ENCODE measurements at regions not wholly inside any gene's neighbourhood (a gene's known extent, or its start where the extent isn't known, plus 50 kb on each side); places are given as distances from the start of the nearest gene placed in this dataset.
A peak's percentile ranks its signal among the peaks of the same experiment; 100 is the strongest.
"Not testable (repeated sequence)": the region's sequence is repeated elsewhere in the genome, so short reads cannot be mapped to it uniquely, and the experiment has no call there.

- DNase-seq: no peak
These were observed 90.1 kb upstream of the CPSF6 start for GRCh38 chr12:69149270-69149669.

DNA sequence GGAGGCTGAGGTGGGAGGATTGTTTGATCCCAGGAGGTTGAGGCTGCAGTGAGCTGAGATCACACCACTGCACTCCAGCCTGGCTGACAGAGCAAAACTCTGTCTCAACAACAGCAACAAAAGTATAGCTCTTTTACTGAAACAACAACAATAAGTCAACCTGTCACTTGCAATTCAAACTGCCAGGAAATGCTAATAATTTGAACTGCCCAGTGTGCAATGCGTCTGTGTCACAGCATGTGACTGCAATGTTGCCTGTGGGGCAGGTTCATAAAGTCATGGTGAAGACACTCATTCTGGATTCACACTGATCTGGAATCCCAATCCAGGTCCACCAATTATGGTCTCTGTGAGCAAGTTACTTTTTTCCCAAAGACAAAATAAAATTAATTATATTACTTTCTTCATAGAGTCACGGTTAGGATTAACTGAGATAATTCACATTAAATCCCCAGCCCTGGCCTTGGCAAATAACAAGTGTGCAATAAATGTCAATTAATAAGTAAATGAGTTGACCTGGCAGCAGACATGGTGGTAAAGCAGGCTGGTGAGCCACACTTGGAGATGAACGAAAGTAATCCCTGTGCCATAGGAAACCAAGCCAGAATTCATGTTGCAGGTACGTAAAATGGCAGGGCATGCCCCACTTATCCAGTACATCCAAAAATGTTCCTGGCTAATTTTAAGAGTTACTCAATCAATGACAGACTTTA is 89.1 kb upstream of the CPSF6 start:
- no peak for DNase-seq

GRCh38 chr12:69150796-69151127 is 88.6 kb upstream of the CPSF6 start:
- no peak for DNase-seq

- DNase-seq: peak; percentile 68
These were observed 88.1 kb upstream of the CPSF6 start for GRCh38 chr12:69151254-69151764.

- DNase-seq: no peak
These were observed 84.6 kb upstream of the CPSF6 start for GRCh38 chr12:69154585-69155363.

DNA sequence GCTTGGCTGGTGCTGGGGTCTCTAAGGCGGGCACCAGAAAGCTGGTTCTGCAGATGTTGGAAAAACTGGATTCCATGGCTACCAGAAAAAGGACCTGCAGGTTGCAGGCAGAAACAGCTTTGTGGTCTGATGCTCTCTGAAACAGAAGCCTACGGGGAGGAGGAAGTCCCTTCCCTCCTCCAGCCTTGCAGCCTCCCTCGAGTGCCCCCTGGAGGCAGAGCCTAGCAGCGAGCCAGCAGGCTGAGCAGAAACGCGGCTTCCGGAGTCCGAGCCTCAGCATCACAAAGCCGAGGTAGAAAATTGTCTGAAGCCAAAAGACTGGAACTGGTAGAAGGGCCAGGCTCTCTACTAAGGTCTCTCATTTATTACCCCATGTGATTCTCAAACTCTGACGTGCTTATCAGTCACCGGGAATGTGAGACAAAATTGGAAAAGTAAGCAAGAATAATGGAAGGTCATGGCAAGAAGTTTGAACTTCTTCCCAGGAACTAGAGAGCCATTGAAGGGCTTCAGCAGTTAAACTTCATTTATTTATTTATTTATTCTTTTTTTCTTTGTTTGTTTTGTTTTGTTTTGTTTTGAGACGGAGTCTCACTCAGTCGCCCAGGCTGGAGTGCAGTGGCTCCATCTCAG is 82.2 kb upstream of the CPSF6 start:
- peak; percentile 72 for DNase-seq

DNA sequence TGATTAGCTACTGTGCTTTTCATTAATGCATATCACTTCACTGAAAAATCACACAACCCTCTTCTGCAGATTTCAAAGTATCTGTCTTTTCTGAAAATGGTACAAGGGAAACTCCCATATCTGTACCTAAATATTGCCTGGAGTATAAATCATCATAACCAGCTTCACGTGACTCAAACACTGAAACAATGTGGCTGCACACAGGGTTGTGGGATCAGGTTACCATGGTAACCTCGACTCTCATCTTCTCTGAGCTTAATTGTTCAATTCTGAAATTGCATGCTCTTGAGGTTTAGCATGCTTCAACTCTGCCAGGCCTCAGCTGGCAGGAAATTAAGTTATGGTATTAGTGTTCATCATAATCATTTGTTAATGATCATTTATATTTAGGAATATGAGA is 77.5 kb upstream of the CPSF6 start:
- DNase-seq: no peak

DNA sequence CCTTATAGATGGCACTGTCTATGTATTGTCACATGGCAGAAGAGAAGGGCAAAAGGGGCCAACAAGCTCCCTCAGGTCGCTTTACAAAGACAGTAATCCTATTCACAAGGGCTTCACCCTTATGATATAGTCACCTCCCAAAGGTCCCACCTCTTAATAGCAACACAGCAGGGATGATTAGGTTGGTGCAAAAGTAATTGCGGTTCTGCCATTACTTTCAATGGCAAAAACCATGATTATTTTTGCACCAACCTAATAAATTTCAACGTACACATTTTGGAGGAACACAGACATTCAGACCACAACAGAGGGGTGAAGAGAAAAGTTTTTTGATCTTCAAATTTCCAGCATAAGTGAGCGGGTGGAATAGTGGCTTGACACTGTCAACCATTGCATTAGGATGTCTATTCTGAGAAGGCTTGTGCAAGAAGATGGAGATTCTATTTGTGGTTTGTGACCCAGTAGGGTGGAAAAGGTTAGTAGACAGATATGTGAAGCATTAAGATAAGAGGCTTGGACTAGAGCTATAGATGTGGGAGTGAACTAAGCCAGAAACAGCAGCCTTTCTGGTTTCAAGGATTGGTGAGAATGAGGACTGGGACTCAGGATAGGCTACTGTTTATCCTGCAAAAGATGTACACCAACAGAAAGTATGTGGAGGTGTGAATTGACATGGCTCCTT is 75.5 kb upstream of the CPSF6 start:
- no peak for DNase-seq

GRCh38 chr12:69167648-69168165 is 71.7 kb upstream of the CPSF6 start:
- no peak for DNase-seq

GRCh38 chr12:69168363-69168762 is 71.0 kb upstream of the CPSF6 start:
- no peak for DNase-seq

- no peak for DNase-seq
These were observed 70.5 kb upstream of the CPSF6 start for GRCh38 chr12:69168828-69169227.

GRCh38 chr12:69170293-69170692 is 69.1 kb upstream of the CPSF6 start:
- DNase-seq: no peak

DNA sequence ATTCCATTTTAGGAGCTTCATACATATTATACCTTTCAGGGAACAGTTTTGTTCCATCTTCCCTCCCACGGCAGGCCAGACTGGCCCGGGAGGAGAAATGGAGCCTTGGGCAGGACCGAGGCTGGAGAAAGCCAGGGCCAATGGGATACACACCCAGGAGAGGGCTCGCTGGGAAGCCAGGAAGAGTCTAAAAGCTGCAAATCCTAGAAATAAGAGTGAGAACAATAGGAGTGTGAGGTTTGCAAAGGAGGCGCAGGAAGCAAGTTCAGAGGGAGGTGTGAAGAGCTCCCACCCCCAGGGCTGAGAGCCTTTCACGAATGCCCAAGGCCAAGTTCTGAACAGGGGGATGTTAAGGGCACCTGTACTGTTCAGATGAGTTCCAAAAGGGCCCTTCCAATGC is 67.5 kb upstream of the CPSF6 start:
- DNase-seq: no peak

DNA sequence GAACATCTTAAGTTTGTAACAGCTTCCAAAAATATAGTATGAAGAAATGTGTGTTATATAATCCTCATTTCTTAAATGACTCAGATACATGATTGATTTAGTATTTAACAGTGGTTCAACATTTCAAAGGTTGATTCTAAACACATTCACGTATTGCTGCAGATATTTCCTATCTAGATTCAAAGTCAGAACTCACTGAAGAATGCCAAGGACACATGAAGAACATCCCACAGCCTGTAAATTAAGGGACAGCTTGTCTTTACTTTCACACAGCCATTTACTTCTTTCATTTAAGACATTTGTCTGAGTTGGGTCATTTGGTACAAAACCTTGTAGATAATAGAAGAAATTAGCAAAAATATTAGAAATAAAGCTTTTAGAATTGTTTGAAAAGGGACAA is 66.9 kb upstream of the CPSF6 start:
- no peak for DNase-seq

- no peak for DNase-seq
These were observed 66.0 kb upstream of the CPSF6 start for GRCh38 chr12:69173368-69173767.

DNA sequence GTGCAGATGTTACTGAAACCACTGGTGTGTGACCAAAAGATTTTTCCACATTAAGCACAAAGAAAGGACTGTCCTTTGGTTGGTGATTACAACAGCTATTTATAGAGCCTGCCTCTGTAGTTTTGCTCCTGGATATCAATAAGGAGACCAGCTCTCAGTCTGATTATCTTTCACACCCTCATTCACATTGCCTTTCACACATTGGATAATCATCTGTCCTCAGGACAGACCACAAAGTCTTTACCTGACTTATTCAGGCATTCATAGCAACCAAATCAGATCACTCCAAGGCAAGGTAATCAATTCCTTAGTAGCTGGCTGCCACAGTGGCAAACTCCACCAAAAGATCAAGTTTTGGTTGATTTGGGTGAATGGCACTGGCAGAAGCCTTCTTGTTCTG is 59.6 kb upstream of the CPSF6 start:
- no peak for DNase-seq

DNA sequence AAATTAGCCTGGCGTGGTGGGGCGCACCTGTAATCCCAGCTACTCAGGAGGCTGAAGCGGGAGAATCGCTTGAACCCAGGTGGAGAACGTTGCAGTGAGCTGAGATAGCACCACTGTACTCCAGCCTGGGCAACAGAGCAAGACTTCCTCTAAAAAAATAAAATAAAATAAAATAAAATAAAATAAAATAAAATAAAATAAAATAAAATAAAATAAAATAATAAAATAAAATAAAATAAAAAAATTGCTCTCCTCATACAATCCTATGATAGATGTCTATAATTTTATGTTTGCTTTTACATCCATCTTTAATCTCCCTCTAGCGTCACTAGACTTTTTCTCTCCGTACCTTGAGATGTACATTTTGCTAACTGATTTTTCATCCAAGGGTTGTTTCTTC is 51.8 kb upstream of the CPSF6 start:
- not testable (repeated sequence) for DNase-seq

- no peak for DNase-seq
These were observed 49.9 kb upstream of the CPSF6 start for GRCh38 chr12:69189378-69189978.
